Activated CD8-positive, alpha-beta memory T cell treated with anti-CD3 and anti-CD28 coated beads, Interleukin-2, amount 50 U/mL, for 24 hours (primary cell): ENCODE measurements at regions not wholly inside any gene's neighbourhood (a gene's known extent, or its start where the extent isn't known, plus 50 kb on each side); places are given as distances from the start of the nearest gene placed in this dataset.
"Not testable (repeated sequence)": the region's sequence is repeated elsewhere in the genome, so short reads cannot be mapped to it uniquely, and the experiment has no call there.

Experiments used
- DNase-seq: peaks from one replicate; pipeline ENCODE4 v3.0.0-alpha.2; 2020; ENCODE audit errors: extremely low read depth

- no peak for DNase-seq
Measured at GRCh38 chr15:36400936-36401585, 178.4 kb upstream of the CDIN1 start.

GRCh38 chr15:36401586-36401966 lies 177.8 kb upstream of the CDIN1 start:
- no peak for DNase-seq

GRCh38 chr15:36403351-36403750 lies 176.1 kb upstream of the CDIN1 start:
- no peak for DNase-seq

GRCh38 chr15:36406366-36406765 lies 173.1 kb upstream of the CDIN1 start:
- no peak for DNase-seq

GRCh38 chr15:36406911-36407310 lies 172.5 kb upstream of the CDIN1 start:
- no peak for DNase-seq

- DNase-seq = no peak
Measured at GRCh38 chr15:36407647-36408046, 171.8 kb upstream of the CDIN1 start.

GRCh38 chr15:36409819-36410218 lies 169.6 kb upstream of the CDIN1 start:
- no peak for DNase-seq

- no peak for DNase-seq
Measured at GRCh38 chr15:36414670-36415069, 164.8 kb upstream of the CDIN1 start.

- no peak for DNase-seq
Measured at GRCh38 chr15:36415643-36416042, 163.8 kb upstream of the CDIN1 start.

GRCh38 chr15:36422631-36423030 lies 156.8 kb upstream of the CDIN1 start:
- DNase-seq = no peak

- DNase-seq = no peak
Measured at GRCh38 chr15:36426691-36427090, 152.7 kb upstream of the CDIN1 start.

GRCh38 chr15:36428102-36428845 lies 151.2 kb upstream of the CDIN1 start:
- no peak for DNase-seq

- DNase-seq = no peak
Measured at GRCh38 chr15:36429707-36430106, 149.7 kb upstream of the CDIN1 start.

- DNase-seq = no peak
Measured at GRCh38 chr15:36430280-36430679, 149.1 kb upstream of the CDIN1 start.

GRCh38 chr15:36430726-36431265 lies 148.6 kb upstream of the CDIN1 start:
- no peak for DNase-seq

- no peak for DNase-seq
Measured at GRCh38 chr15:36432161-36432560, 147.3 kb upstream of the CDIN1 start.

- no peak for DNase-seq
Measured at GRCh38 chr15:36434177-36434576, 145.2 kb upstream of the CDIN1 start.

- no peak for DNase-seq
Measured at GRCh38 chr15:36438499-36438898, 140.9 kb upstream of the CDIN1 start.

- DNase-seq = no peak
Measured at GRCh38 chr15:36447373-36447772, 132.1 kb upstream of the CDIN1 start.

- DNase-seq = no peak
Measured at GRCh38 chr15:36448418-36448817, 131.0 kb upstream of the CDIN1 start.

GRCh38 chr15:36449084-36449661 lies 130.3 kb upstream of the CDIN1 start:
- DNase-seq = no peak

- DNase-seq = no peak
Measured at GRCh38 chr15:36449662-36450145, 129.7 kb upstream of the CDIN1 start.

- not testable (repeated sequence) for DNase-seq
Measured at GRCh38 chr15:36454244-36454643, 125.2 kb upstream of the CDIN1 start.
